ENCODE measurements at regions not wholly inside any gene's neighbourhood (a gene's known extent, or its start where the extent isn't known, plus 50 kb on each side); places are given as distances from the start of the nearest gene placed in this dataset.

GRCh38 chr2:101568969-101569368 is 94.1 kb upstream of the RFX8 start:
- no peak for TF ChIP-seq POLR2A (IDR thresholded peaks at IDR 0.05)
- TF ChIP-seq, protein P1, sequence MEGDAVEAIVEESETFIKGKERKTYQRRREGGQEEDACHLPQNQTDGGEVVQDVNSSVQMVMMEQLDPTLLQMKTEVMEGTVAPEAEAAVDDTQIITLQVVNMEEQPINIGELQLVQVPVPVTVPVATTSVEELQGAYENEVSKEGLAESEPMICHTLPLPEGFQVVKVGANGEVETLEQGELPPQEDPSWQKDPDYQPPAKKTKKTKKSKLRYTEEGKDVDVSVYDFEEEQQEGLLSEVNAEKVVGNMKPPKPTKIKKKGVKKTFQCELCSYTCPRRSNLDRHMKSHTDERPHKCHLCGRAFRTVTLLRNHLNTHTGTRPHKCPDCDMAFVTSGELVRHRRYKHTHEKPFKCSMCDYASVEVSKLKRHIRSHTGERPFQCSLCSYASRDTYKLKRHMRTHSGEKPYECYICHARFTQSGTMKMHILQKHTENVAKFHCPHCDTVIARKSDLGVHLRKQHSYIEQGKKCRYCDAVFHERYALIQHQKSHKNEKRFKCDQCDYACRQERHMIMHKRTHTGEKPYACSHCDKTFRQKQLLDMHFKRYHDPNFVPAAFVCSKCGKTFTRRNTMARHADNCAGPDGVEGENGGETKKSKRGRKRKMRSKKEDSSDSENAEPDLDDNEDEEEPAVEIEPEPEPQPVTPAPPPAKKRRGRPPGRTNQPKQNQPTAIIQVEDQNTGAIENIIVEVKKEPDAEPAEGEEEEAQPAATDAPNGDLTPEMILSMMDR (IDR thresholded peaks at IDR 0.05): no peak
